CD8-positive, alpha-beta memory T cell (primary cell): ENCODE measurements at regions not wholly inside any gene's neighbourhood (a gene's known extent, or its start where the extent isn't known, plus 50 kb on each side); places are given as distances from the start of the nearest gene placed in this dataset.

Experiments used
- CTCF ChIA-PET: fragments of 350-600 bp; sonication (Branson Sonifier 250); formaldehyde crosslinking; loops from one replicate; lab custom pipeline; 2021; ENCODE audit warnings: antibody characterized with exemption; lab: Charles Lee
- POLR2A ChIA-PET: fragments of 350-600 bp; sonication (Branson Sonifier 250); formaldehyde crosslinking; loops from one replicate; lab custom pipeline; 2021; ENCODE audit warnings: antibody characterized with exemption; lab: Charles Lee
- DNase-seq, 5 donors: peaks; one replicate each; pipeline versions ENCODE4 v3.0.0 to v3.0.0-alpha.2; 2020 to 2022; ENCODE audit warnings: mixed read lengths in 1 of 5
- H3K27ac ChIP-seq: one replicate; pipeline ENCODE4 v1.7.0; 2013; ENCODE audit warnings: low read depth, mild to moderate bottlenecking, low read length, moderate library complexity
- H3K27me3 ChIP-seq: 2 replicates; pipeline ENCODE4 v1.7.0; 2013; ENCODE audit warnings: low read length, mild to moderate bottlenecking; ENCODE audit not compliant: insufficient read depth, poor library complexity, severe bottlenecking
- H3K36me3 ChIP-seq: 2 replicates; pipeline ENCODE4 v1.7.0; 2013; ENCODE audit warnings: mild to moderate bottlenecking, low read length, moderate library complexity; ENCODE audit not compliant: insufficient read depth
- H3K4me1 ChIP-seq: 2 replicates; pipeline ENCODE4 v1.7.0; 2013; ENCODE audit warnings: mild to moderate bottlenecking, low read length, moderate library complexity; ENCODE audit not compliant: insufficient read depth
- H3K4me3 ChIP-seq: 2 replicates; pipeline ENCODE4 v1.7.0; 2013; ENCODE audit warnings: mild to moderate bottlenecking, low read length
- H3K9me3 ChIP-seq: 2 replicates; pipeline ENCODE4 v1.7.0; 2013; ENCODE audit warnings: mild to moderate bottlenecking, low read length
- H3K27ac Mint-ChIP-seq, 8 donors: one replicate each; pipeline ENCODE4 v1.8.0; 2020 to 2021; ENCODE audit warnings: mixed read lengths in 8 of 8, mild to moderate bottlenecking in 6 of 8, inconsistent platforms in 3 of 8, moderate library complexity in 3 of 8
- H3K27me3 Mint-ChIP-seq, 2 donors: one replicate each; pipeline ENCODE4 v1.8.0; 2020 to 2021; ENCODE audit warnings: mixed read lengths in 2 of 2, mild to moderate bottlenecking in 1 of 2, moderate library complexity in 1 of 2
- H3K36me3 Mint-ChIP-seq, 3 donors: one replicate each; pipeline ENCODE4 v1.8.0; 2020 to 2021; ENCODE audit warnings: mixed read lengths in 3 of 3, inconsistent platforms in 1 of 3, mild to moderate bottlenecking in 1 of 3
- H3K4me1 Mint-ChIP-seq, 3 donors: one replicate each; pipeline ENCODE4 v1.8.0; 2020 to 2021; ENCODE audit warnings: mixed read lengths in 3 of 3, inconsistent platforms in 1 of 3, mild to moderate bottlenecking in 1 of 3
- H3K4me3 Mint-ChIP-seq, 7 donors: one replicate each; pipeline ENCODE4 v1.8.0; 2020 to 2021; ENCODE audit warnings: mixed read lengths in 7 of 7, mild to moderate bottlenecking in 6 of 7, moderate library complexity in 4 of 7, inconsistent platforms in 2 of 7
- H3K9me3 Mint-ChIP-seq, 5 donors: one replicate each; pipeline ENCODE4 v1.8.0; 2020 to 2022; ENCODE audit warnings: mixed read lengths in 5 of 5, mild to moderate bottlenecking in 3 of 5, moderate library complexity in 2 of 5, inconsistent platforms in 1 of 5

DNA sequence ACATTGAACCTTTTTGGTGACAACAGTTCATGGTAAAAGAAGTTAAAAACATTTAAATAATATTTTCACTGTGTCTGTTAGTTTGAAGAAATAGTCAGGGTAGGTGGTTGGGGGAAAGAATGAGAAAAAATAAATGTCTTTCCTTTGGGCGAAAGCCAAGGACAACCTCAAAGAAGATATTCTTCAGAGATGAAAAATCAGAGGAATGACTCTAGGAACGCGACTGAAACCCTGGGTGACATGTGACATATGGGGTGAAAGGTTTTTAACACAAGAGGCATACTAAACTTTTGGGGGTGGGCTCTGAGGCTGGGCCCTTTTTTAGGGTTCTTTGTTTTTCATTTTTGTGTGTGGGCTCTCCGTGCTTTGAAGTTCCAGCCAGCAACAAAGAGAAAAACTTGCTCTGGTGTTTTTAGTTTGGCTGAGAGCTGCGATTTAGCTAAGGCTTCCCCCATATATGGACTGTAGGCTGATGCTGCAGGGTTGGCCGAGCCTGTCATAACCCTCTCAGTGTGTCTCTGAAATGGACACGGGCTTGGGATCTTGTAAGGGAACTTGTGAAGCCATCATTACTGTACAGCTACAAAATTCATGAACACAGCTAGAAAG lies 610.1 kb upstream of the ARID1B start:
- Mint-ChIP-seq H3K4me1 (peaks cover 0 to 5% (median 0%) of the 10 kb centered on the region in 3 donors), H3K27ac (peak overlapping the region in 1 of 8 donors; percentile 26), H3K9me3 (peaks cover 0 to 3% (median 0%) of the 10 kb centered on the region in 5 donors), H3K4me3 (no peak overlapping the region), H3K36me3 (no peaks in the 10 kb centered on the region), H3K27me3 (peaks cover 0 to 1% of the 10 kb centered on the region in 2 donors)
- DNase-seq, result no peak
- H3K36me3 ChIP-seq, result no peaks in the 10 kb centered on the region
- no peaks in the 10 kb centered on the region for H3K27me3 ChIP-seq
- no peak overlapping the region for H3K4me3 ChIP-seq
- H3K4me1 ChIP-seq, result no peaks in the 10 kb centered on the region
- ChIA-PET POLR2A (no interaction called here), CTCF (no interaction called here)
- no peak overlapping the region for H3K27ac ChIP-seq
- no peaks in the 10 kb centered on the region for H3K9me3 ChIP-seq

DNA sequence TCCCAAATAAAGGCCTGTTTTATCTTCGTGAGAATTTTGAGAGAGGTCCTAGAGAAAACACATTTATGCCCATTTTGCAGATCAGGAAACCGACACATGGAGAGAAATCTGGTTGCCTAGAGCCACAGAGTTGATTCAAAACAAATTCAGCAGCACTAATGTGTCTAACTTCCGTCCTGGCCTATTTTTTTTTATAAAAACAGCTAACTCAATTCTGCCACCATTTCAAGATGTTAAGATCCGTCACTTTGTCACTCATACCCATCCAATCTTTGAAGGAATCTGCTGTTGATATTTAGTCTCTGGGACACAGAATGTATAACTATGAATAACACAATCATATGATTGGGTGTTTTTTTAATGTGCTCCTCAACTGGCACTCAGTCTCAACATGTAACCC lies 611.1 kb upstream of the ARID1B start:
- POLR2A ChIA-PET, result no interaction called here
- H3K27me3 Mint-ChIP-seq, result peaks cover 0 to 1% of the 10 kb centered on the region in 2 donors
- Histone ChIP-seq H3K36me3 (no peaks in the 10 kb centered on the region), H3K4me1 (no peaks in the 10 kb centered on the region), H3K27ac (no peak overlapping the region), H3K4me3 (no peak overlapping the region), H3K9me3 (no peaks in the 10 kb centered on the region), H3K27me3 (no peaks in the 10 kb centered on the region)
- CTCF ChIA-PET, result no interaction called here
- H3K9me3 Mint-ChIP-seq, result peaks cover 0 to 3% (median 0%) of the 10 kb centered on the region in 5 donors
- H3K36me3 Mint-ChIP-seq, result no peaks in the 10 kb centered on the region
- H3K4me3 Mint-ChIP-seq, result no peak overlapping the region
- H3K27ac Mint-ChIP-seq, result no peak overlapping the region
- no peak for DNase-seq
- peaks cover 0 to 5% (median 0%) of the 10 kb centered on the region in 3 donors for H3K4me1 Mint-ChIP-seq

DNA sequence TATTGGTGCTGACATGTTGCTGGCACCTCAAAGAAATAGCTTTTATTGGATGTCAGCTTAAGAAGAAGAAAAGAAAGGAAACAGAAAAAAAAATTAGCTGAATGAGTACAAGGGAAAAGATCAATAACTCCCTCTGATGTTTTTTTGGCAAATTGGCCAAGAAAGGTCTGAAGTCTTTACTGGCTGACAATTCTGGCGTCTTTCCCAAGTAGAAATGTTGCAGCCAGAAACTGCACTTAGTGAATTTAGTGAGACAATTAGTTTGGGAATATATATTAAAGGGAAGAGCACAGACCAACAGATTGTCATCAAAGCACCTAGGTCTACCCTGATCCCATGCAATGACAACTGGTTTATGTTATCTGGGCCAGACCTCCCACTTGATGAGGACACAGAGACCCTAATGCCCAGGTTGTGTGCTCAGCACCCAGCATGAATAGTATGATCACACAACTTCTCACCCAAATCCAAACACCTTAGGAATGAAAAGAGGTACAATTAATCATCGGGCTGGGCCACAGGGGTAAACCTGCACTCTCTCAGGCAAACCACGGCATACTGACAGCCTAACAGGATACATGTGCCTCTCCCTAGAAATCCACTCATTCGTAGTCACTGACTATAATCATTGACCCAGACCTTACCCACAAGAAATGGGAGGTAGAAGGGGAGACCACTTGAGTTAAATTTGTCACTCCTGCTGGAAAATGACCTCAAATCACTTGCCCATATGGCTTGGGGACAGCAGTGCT lies 612.3 kb upstream of the ARID1B start:
- Mint-ChIP-seq H3K27ac (no peak overlapping the region), H3K4me3 (no peak overlapping the region), H3K4me1 (peaks cover 0 to 5% (median 0%) of the 10 kb centered on the region in 3 donors), H3K27me3 (peaks cover 0 to 1% of the 10 kb centered on the region in 2 donors), H3K9me3 (peaks cover 0 to 3% (median 0%) of the 10 kb centered on the region in 5 donors), H3K36me3 (no peaks in the 10 kb centered on the region)
- ChIA-PET POLR2A (no interaction called here), CTCF (no interaction called here)
- no peak for DNase-seq
- H3K36me3 ChIP-seq, result no peaks in the 10 kb centered on the region
- no peak overlapping the region for H3K27ac ChIP-seq
- no peaks in the 10 kb centered on the region for H3K4me1 ChIP-seq
- H3K27me3 ChIP-seq, result no peaks in the 10 kb centered on the region
- no peak overlapping the region for H3K4me3 ChIP-seq
- no peaks in the 10 kb centered on the region for H3K9me3 ChIP-seq

DNA sequence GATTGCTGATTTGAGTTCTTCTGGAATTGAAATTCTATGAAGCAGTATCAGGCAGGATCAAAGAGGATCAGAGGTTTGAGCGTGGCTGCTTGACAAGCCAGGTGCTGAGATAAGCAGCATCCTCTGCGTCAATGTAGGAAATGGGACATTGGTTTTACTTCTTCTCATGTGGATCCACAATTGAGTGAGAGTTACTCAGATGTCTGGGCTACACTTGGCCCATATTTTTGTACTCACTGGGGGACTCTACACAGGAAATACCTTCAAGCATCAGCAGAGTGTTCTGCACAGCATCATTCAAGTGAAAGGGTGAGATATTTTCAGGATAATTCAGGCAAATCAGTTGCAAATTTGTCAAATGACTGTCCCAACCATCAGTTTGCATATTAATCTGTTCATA lies 613.9 kb upstream of the ARID1B start:
- Histone ChIP-seq H3K9me3 (no peaks in the 10 kb centered on the region), H3K27ac (no peak overlapping the region), H3K36me3 (no peaks in the 10 kb centered on the region), H3K4me3 (no peak overlapping the region), H3K27me3 (no peaks in the 10 kb centered on the region), H3K4me1 (no peaks in the 10 kb centered on the region)
- Mint-ChIP-seq H3K4me3 (no peak overlapping the region), H3K27me3 (peaks cover 0 to 1% of the 10 kb centered on the region in 2 donors), H3K9me3 (peaks cover 0 to 3% (median 0%) of the 10 kb centered on the region in 5 donors), H3K4me1 (peaks cover 0 to 5% (median 0%) of the 10 kb centered on the region in 3 donors), H3K27ac (peak overlapping the region in 1 of 8 donors; percentile 22), H3K36me3 (no peaks in the 10 kb centered on the region)
- peak in 1 of 5 donors; percentile 20 for DNase-seq
- POLR2A ChIA-PET, result no interaction called here
- CTCF ChIA-PET, result no interaction called here

DNA sequence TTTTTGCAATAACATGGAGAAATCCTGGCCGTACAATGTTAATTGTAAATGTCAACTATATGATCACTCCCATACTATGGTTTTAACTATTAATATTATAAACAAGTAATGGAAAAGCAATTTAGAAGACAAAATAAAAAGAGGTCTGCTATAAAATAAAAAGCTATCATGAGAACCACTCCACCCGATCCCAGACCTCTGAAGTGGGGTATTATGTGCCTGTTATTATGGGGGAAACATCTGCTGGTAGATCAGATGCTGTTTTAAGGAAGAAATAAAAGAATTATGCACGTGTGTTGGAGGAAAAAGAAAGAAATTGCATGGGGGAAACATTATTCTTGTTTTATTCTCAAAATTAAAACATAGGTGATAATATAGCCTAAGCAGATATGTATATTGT lies 615.7 kb upstream of the ARID1B start:
- H3K4me3 ChIP-seq, result no peak overlapping the region
- no peak for DNase-seq
- POLR2A ChIA-PET, result no interaction called here
- no peaks in the 10 kb centered on the region for H3K27me3 ChIP-seq
- Mint-ChIP-seq H3K4me3 (no peak overlapping the region), H3K27me3 (peaks cover 0 to 1% of the 10 kb centered on the region in 2 donors), H3K36me3 (no peaks in the 10 kb centered on the region), H3K4me1 (peaks cover 0 to under 1% (median 0%) of the 10 kb centered on the region in 3 donors), H3K27ac (no peak overlapping the region), H3K9me3 (peaks cover 0 to 3% (median 0%) of the 10 kb centered on the region in 5 donors)
- H3K27ac ChIP-seq, result no peak overlapping the region
- CTCF ChIA-PET, result no interaction called here
- H3K36me3 ChIP-seq, result no peaks in the 10 kb centered on the region
- H3K4me1 ChIP-seq, result no peaks in the 10 kb centered on the region
- H3K9me3 ChIP-seq, result no peaks in the 10 kb centered on the region

DNA sequence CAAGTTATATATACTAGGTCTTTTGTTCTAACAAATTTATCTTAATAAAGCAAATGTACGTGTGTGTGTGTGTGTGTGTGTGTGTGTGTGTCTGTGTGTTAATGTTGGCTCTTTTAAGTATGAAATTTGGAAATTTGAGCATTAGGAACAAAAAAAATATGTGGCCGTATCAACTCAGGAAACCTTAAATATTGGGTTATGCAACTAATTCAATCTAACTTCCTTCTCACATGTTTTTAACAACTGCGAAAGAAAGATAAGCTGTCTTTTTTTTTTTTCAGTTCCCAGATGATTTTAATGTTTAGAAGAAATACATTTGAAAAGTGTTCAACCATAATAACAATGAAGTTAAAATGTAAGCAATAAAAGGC lies 616.4 kb upstream of the ARID1B start:
- no peaks in the 10 kb centered on the region for H3K4me1 ChIP-seq
- ChIA-PET POLR2A (no interaction called here), CTCF (no interaction called here)
- no peak overlapping the region for H3K4me3 ChIP-seq
- Mint-ChIP-seq H3K4me1 (no peaks in the 10 kb centered on the region), H3K4me3 (no peak overlapping the region), H3K36me3 (no peaks in the 10 kb centered on the region), H3K27me3 (peaks cover 0 to 1% of the 10 kb centered on the region in 2 donors), H3K9me3 (peaks cover 0 to 3% (median 0%) of the 10 kb centered on the region in 5 donors), H3K27ac (no peak overlapping the region)
- no peaks in the 10 kb centered on the region for H3K36me3 ChIP-seq
- H3K9me3 ChIP-seq, result no peaks in the 10 kb centered on the region
- no peak overlapping the region for H3K27ac ChIP-seq
- H3K27me3 ChIP-seq, result no peaks in the 10 kb centered on the region
- no peak for DNase-seq

DNA sequence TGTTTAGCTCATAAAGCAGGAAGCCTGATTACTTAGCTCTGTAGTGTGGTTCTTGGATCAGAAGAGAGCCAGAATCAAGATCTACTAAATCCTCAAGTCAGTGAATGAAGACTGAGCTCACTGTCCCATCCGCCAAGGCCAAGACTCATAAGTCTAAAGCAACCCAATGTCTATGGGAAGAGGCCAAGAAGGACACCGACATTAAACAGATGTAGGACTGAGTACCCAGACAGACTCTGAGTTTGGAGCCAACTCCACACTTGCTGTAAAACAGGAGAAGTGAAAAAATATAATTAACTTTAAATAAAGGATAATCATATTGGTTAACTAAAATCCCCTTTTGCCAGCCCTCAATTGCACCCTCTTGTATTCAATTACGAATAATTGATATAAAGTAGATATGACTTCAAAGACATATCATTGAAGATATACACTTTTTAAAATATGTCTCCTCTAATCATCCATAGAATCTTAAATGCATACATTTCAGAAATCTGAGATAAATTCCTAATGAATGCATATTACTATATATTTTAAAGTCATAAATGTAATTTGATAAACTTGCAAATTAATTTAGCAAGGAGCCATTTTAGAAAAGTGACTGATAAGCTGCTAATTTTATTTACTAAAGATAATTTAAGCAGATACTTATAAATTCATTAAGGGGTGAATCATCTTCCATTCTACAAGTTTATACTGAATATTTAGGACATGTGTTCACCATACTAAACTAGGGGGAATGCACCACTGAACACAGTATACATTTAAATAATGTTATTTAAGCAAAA lies 617.0 kb upstream of the ARID1B start:
- Mint-ChIP-seq H3K27ac (no peak overlapping the region), H3K4me3 (no peak overlapping the region), H3K27me3 (peaks cover 0 to 1% of the 10 kb centered on the region in 2 donors), H3K36me3 (no peaks in the 10 kb centered on the region), H3K4me1 (no peaks in the 10 kb centered on the region), H3K9me3 (peaks cover 0 to 3% (median 0%) of the 10 kb centered on the region in 5 donors)
- Histone ChIP-seq H3K9me3 (no peaks in the 10 kb centered on the region), H3K4me1 (no peaks in the 10 kb centered on the region), H3K4me3 (no peak overlapping the region), H3K27me3 (no peaks in the 10 kb centered on the region), H3K36me3 (no peaks in the 10 kb centered on the region), H3K27ac (no peak overlapping the region)
- CTCF ChIA-PET, result no interaction called here
- no peak for DNase-seq
- POLR2A ChIA-PET, result no interaction called here

DNA sequence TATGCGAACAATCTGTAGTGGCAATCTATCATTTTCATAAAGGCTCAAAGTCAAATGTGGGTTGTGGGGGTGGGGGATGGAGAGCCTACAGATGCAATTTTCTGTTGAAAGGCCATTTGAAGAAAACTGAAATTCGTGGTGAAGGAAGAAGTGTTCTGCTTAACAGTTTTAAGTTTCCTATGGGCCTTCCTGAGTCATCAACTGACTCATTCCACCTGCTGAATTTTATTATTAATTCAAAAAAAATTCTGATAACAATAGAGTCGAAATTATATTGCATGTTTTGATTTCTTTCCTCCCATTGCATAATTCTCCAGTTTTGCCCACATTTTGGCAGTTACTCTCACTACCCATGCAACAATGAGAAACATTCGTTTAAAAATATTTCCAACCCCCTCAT lies 622.3 kb upstream of the ARID1B start:
- Mint-ChIP-seq H3K4me1 (no peaks in the 10 kb centered on the region), H3K36me3 (no peaks in the 10 kb centered on the region), H3K27me3 (no peaks in the 10 kb centered on the region), H3K9me3 (peaks cover 0 to 5% (median 0%) of the 10 kb centered on the region in 5 donors), H3K4me3 (no peak overlapping the region), H3K27ac (no peak overlapping the region)
- no peaks in the 10 kb centered on the region for H3K27me3 ChIP-seq
- no peak overlapping the region for H3K4me3 ChIP-seq
- H3K27ac ChIP-seq, result no peak overlapping the region
- DNase-seq, result no peak
- H3K36me3 ChIP-seq, result no peaks in the 10 kb centered on the region
- CTCF ChIA-PET, result no interaction called here
- POLR2A ChIA-PET, result no interaction called here
- no peaks in the 10 kb centered on the region for H3K4me1 ChIP-seq
- H3K9me3 ChIP-seq, result no peaks in the 10 kb centered on the region
